Panc1 (cell line): ENCODE measurements at regions not wholly inside any gene's neighbourhood (a gene's known extent, or its start where the extent isn't known, plus 50 kb on each side); places are given as distances from the start of the nearest gene placed in this dataset.

Source experiments
- ATAC-seq: fragments of 200-7000 bp; cut with Tn5 transposase; 2 replicates; pipeline ENCODE4 v1.9.1; 2020; ENCODE audit warnings: mild to moderate bottlenecking, moderate library complexity
- BruUV-seq: library from RNA; stranded (reverse); fragments of 400-500 nt; replicated peaks from 2 replicates; lab custom pipeline; 2021; lab: Mats Ljungman, UMichigan
- CTCF ChIA-PET: fragments of 300-600 bp; sonication (Branson Sonifier 250); formaldehyde crosslinking; loops from one replicate; lab custom pipeline; 2022; ENCODE audit warnings: antibody characterized with exemption; lab: Charles Lee
- POLR2A ChIA-PET: fragments of 300-600 bp; sonication (Branson Sonifier 250); formaldehyde crosslinking; loops from one replicate; lab custom pipeline; 2022; ENCODE audit warnings: antibody characterized with exemption; lab: Charles Lee
- DNase-seq: peaks from one replicate; pipeline ENCODE4 v3.0.0-alpha.2; 2010; ENCODE audit warnings: low read depth, low spot score
- H3K27ac ChIP-seq: 2 replicates; pipeline ENCODE4 v1.5.1; 2011; ENCODE audit warnings: mild to moderate bottlenecking, low read length, inconsistent platforms
- H3K27me3 ChIP-seq: fragments of 200-500 bp; sonication (Bioruptor generic); 2 replicates; pipeline ENCODE4 v1.6.0; 2014; ENCODE audit warnings: low read length, inconsistent platforms; ENCODE audit not compliant: control insufficient read depth, insufficient read depth
- H3K36me3 ChIP-seq: fragments of 200-500 bp; sonication (Bioruptor generic); 2 replicates; pipeline ENCODE4 v1.5.1; 2014; ENCODE audit warnings: inconsistent platforms, mild to moderate bottlenecking, low read length, moderate library complexity; ENCODE audit not compliant: control insufficient read depth, insufficient read depth
- H3K4me1 ChIP-seq: 2 replicates; pipeline ENCODE4 v1.5.1; 2011; ENCODE audit warnings: inconsistent platforms, mild to moderate bottlenecking, low read length, moderate library complexity; ENCODE audit not compliant: control insufficient read depth, insufficient read depth
- H3K4me3 ChIP-seq, 2 experiments: 2 replicates each; pipeline ENCODE4 v1.5.1; 2011 to 2012; ENCODE audit warnings: low read depth in 2 of 2, low read length in 2 of 2, mild to moderate bottlenecking in 2 of 2, inconsistent platforms in 1 of 2, moderate library complexity in 1 of 2
- H3K9me3 ChIP-seq: fragments of 200-500 bp; sonication (Bioruptor generic); 2 replicates; pipeline ENCODE4 v1.5.1; 2014; ENCODE audit warnings: low read depth, mild to moderate bottlenecking, inconsistent platforms, low read length, moderate library complexity; ENCODE audit not compliant: control insufficient read depth, insufficient read depth
- CTCF ChIP-seq: fragments of 450-650 bp; IDR thresholded peaks from 2 replicates; pipeline ENCODE4 v1.5.1; 2017; ENCODE audit warnings: mild to moderate bottlenecking
- POLR2AphosphoS5 ChIP-seq: IDR thresholded peaks from 2 replicates; pipeline ENCODE4 v1.6.1; 2012; ENCODE audit warnings: mild to moderate bottlenecking, low read depth, low read length, moderate library complexity
- REST ChIP-seq, 2 experiments: IDR thresholded peaks; 2 replicates each; pipeline ENCODE4 v1.6.1; 2011 to 2012; ENCODE audit warnings: low read depth in 2 of 2, control low read depth in 1 of 2, low read length in 1 of 2, mild to moderate bottlenecking in 1 of 2, moderate library complexity in 1 of 2; ENCODE audit not compliant: insufficient read depth in 1 of 2
- SIN3A ChIP-seq: IDR thresholded peaks from 2 replicates; pipeline ENCODE4 v1.6.1; 2012; ENCODE audit warnings: low read depth, mild to moderate bottlenecking, low read length, moderate library complexity, borderline replicate concordance; ENCODE audit not compliant: insufficient read depth
- TCF7L2 ChIP-seq: IDR thresholded peaks from 2 replicates; pipeline ENCODE4 v1.6.1; 2011; ENCODE audit warnings: mild to moderate bottlenecking, low read depth, low read length, inconsistent platforms
- in situ Hi-C: cut with HindIII; loops from 2 replicates; pipeline ENCODE4 v1.10.0; 2016; ENCODE audit warnings: low sequenced_read_pairs, low pct_unique_long_range_greater_than_20kb
- intact Hi-C: fragments of 100-400 bp; cut with micrococcal nuclease; formaldehyde crosslinking; loops from one replicate; pipeline ENCODE4 v1.10.0; 2022; ENCODE audit not compliant: unreplicated experiment

GRCh38 chr21:16811011-16811410 is 701.8 kb upstream of the CXADR start:
- H3K9me3 ChIP-seq: no peaks in the 10 kb centered on the region
- no peak overlapping the region for H3K27ac ChIP-seq
- no peaks in the 10 kb centered on the region for H3K36me3 ChIP-seq
- BruUV-seq: no TSS peak
- no peak for TF ChIP-seq SIN3A
- TF ChIP-seq POLR2AphosphoS5: no peak
- TF ChIP-seq REST (IDR thresholded peaks at IDR 0.05; ENCODE audit: insufficient read depth in 1 of 2, low read depth in 2 of 2, low read length in 1 of 2): no peak
- no peak for TF ChIP-seq CTCF
- no peak for TF ChIP-seq TCF7L2
- ChIA-PET POLR2A (no interaction called here), CTCF (no interaction called here)
- no peaks in the 10 kb centered on the region for H3K4me1 ChIP-seq
- intact Hi-C loops: no loop called here
- ATAC-seq (no peak), DNase-seq (no peak)
- no peak overlapping the region for H3K4me3 ChIP-seq
- no peaks in the 10 kb centered on the region for H3K27me3 ChIP-seq
- in situ Hi-C loops: no loop called here

GRCh38 chr21:16811970-16812369 is 700.9 kb upstream of the CXADR start:
- POLR2A ChIA-PET: no interaction called here

More at GRCh38 chr21:16811970-16812369, 700.9 kb upstream of the CXADR start:
- ATAC-seq (no peak), DNase-seq (no peak)
- TF ChIP-seq CTCF (no peak), POLR2AphosphoS5 (no peak), SIN3A (no peak), TCF7L2 (no peak), REST (IDR thresholded peaks at IDR 0.05; ENCODE audit: insufficient read depth in 1 of 2, low read depth in 2 of 2, low read length in 1 of 2) (no peak)
- BruUV-seq: no TSS peak
- in situ Hi-C loops (no loop called here), intact Hi-C loops (no loop called here)
- CTCF ChIA-PET: no interaction called here
- H3K27ac ChIP-seq: no peak overlapping the region
- no peaks in the 10 kb centered on the region for H3K36me3 ChIP-seq
- no peaks in the 10 kb centered on the region for H3K9me3 ChIP-seq
- H3K27me3 ChIP-seq: no peaks in the 10 kb centered on the region
- no peak overlapping the region for H3K4me3 ChIP-seq
- H3K4me1 ChIP-seq: no peaks in the 10 kb centered on the region
